Lower leg skin (tissue), 4 donors: ENCODE measurements at regions not wholly inside any gene's neighbourhood (a gene's known extent, or its start where the extent isn't known, plus 50 kb on each side); places are given as distances from the start of the nearest gene placed in this dataset.

Experiments used
- DNase-seq, 2 donors: peaks; one replicate each; pipeline ENCODE4 v3.0.0-alpha.2; 2019; ENCODE audit warnings: low spot score in 2 of 2
- H3K4me3 ChIP-seq: fragments of 200-600 bp; sonication (generic); 2 replicates; pipeline ENCODE4 v1.5.1; 2017; ENCODE audit warnings: mild to moderate bottlenecking, low read depth; ENCODE audit not compliant: poor library complexity, severe bottlenecking
- POLR2A ChIP-seq, 2 donors: fragments of 450-650 bp; IDR thresholded peaks; one replicate each; pipeline ENCODE4 v1.6.1; 2016 to 2017; ENCODE audit warnings: antibody characterized with exemption in 2 of 2, mild to moderate bottlenecking in 1 of 2, moderate library complexity in 1 of 2
- WGBS, 2 donors: methylation state at CpG; one replicate each; pipeline ENCODE4 v1.1.5; 2018; 5-methylcytosine and 5-hydroxymethylcytosine counted together
- intact Hi-C: fragments of 100-400 bp; cut with DNase I; formaldehyde crosslinking; loops from one replicate; pipeline ENCODE4 v1.15.0; 2023; ENCODE audit warnings: low total_unique reads
- TF ChIP-seq, protein P1 (sequence below), 3 donors: fragments of 450-650 bp; IDR thresholded peaks; one replicate each; pipeline ENCODE4 v1.5.1; 2016; ENCODE audit warnings: antibody characterized with exemption in 3 of 3, mild to moderate bottlenecking in 3 of 3, moderate library complexity in 2 of 3

DNA sequence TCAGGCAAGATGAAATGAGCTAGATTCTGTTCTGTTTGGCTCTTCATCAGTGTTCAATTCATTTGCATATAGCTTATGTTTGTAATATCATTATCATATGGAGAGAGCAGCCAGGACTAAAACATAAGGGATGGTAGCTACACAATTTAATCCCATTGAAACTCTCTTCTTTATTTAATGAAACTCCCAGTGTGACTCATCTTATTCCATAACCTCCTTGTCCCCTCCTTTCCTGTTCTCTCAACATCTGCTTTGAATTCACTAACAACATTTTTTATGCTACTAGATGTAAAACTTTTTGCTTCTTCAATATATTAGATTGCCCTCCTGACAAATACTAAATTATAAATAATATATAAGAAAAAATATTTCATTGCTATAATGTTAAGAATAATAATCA is 1823.4 kb downstream of the MAT2B start:
- H3K4me3 ChIP-seq: no peak overlapping the region
- no peak for TF ChIP-seq POLR2A (IDR thresholded peaks at IDR 0.05)
- TF ChIP-seq, protein P1, sequence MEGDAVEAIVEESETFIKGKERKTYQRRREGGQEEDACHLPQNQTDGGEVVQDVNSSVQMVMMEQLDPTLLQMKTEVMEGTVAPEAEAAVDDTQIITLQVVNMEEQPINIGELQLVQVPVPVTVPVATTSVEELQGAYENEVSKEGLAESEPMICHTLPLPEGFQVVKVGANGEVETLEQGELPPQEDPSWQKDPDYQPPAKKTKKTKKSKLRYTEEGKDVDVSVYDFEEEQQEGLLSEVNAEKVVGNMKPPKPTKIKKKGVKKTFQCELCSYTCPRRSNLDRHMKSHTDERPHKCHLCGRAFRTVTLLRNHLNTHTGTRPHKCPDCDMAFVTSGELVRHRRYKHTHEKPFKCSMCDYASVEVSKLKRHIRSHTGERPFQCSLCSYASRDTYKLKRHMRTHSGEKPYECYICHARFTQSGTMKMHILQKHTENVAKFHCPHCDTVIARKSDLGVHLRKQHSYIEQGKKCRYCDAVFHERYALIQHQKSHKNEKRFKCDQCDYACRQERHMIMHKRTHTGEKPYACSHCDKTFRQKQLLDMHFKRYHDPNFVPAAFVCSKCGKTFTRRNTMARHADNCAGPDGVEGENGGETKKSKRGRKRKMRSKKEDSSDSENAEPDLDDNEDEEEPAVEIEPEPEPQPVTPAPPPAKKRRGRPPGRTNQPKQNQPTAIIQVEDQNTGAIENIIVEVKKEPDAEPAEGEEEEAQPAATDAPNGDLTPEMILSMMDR (IDR thresholded peaks at IDR 0.05): no peak
- intact Hi-C loops: no loop called here
- DNase-seq: no peak

DNA sequence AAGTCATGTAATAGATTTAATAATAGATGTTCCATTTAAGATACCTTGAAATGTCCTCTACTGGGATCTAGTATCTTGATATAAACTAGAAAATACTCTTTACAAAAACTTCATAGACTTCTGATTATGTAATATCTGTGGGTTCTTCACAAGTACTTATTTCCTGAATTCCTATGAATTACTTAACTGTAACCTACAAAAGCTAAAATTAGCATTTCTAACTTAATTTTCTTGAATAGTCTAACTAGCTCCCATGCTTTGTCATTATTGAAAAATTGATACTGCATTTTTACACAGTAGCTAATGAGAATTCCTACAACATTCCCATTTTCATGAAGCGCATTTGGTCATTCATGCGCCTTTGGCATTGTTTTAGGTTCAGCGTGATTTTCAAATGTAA is 1828.2 kb downstream of the MAT2B start:
- DNase-seq: no peak
- intact Hi-C loops: no loop called here

DNA sequence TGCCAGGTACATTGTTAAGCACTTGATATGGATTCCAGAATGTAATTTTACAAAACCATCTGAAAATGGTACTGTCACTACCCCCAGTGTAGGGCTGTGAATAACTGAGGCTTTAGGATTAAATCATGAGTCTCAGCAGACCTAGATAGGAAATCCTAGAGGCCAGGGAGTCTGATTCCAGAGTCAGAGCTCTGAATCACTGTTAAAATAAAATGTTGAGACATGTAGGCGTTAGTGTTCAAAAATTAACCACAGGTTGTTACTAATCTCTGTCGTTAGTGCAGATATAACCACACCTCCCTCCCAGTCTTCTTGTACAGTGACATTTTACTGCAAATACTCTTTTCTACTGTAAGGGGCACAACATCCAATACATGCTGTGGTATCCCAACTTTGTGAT is 1828.8 kb downstream of the MAT2B start:
- no peak overlapping the region for H3K4me3 ChIP-seq
- intact Hi-C loops: no loop called here
- TF ChIP-seq, protein P1 (IDR thresholded peaks at IDR 0.05): no peak
- no peak for TF ChIP-seq POLR2A (IDR thresholded peaks at IDR 0.05)
- DNase-seq: no peak
- WGBS, 2 donors: 56 to 58% methylated on average over 2 of the region's 2 CpGs

More for the DNA sequence above, 1828.2 kb downstream of the MAT2B start:
- no peak overlapping the region for H3K4me3 ChIP-seq
- 93 to 94% methylated on average over 3 of the region's 3 CpGs for WGBS, 2 donors
- TF ChIP-seq, protein P1 (IDR thresholded peaks at IDR 0.05): no peak
- TF ChIP-seq POLR2A (IDR thresholded peaks at IDR 0.05): no peak

- DNase-seq: no peak
- H3K4me3 ChIP-seq: no peak overlapping the region
- TF ChIP-seq, protein P1 (IDR thresholded peaks at IDR 0.05): no peak
- TF ChIP-seq POLR2A (IDR thresholded peaks at IDR 0.05): no peak
- WGBS, 2 donors: 56 to 78% methylated on average over 1 of the region's 1 CpG
- intact Hi-C loops: no loop called here
Measured at GRCh38 chr5:165349735-165350134, 1844.3 kb downstream of the MAT2B start.

DNA sequence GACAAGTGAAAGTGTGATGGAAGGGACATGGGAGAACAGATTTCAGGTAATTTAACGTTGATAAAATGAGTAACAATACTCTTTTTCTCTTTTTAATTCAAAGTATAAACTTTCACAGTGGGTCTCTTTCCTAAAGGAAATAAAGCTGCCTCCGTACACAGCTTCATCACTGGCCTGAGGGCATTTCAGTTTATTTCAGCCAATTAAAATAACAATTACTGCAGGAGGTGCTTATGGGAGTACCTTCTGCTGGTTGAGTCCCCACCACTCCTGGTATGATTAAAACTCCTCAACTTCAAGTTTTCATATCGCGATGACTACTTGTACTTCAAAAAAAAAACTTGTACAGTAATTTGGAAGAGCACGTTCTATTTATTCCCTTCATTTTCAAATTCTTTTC is 1845.9 kb downstream of the MAT2B start:
- H3K4me3 ChIP-seq: no peak overlapping the region
- no peak for DNase-seq
- intact Hi-C loops: no loop called here
- TF ChIP-seq, protein P1 (IDR thresholded peaks at IDR 0.05): no peak
- TF ChIP-seq POLR2A (IDR thresholded peaks at IDR 0.05): no peak
- 73 to 83% methylated on average over 5 of the region's 5 CpGs for WGBS, 2 donors

- intact Hi-C loops: no loop called here
- H3K4me3 ChIP-seq: no peak overlapping the region
- TF ChIP-seq, protein P1 (IDR thresholded peaks at IDR 0.05): no peak
- TF ChIP-seq POLR2A (IDR thresholded peaks at IDR 0.05): no peak
- DNase-seq: no peak
- 63 to 68% methylated on average over 4 of the region's 4 CpGs for WGBS, 2 donors
Measured at GRCh38 chr5:165360366-165360765, 1854.9 kb downstream of the MAT2B start.
